GM21529 (cell line): ENCODE measurements at regions not wholly inside any gene's neighbourhood (a gene's known extent, or its start where the extent isn't known, plus 50 kb on each side); places are given as distances from the start of the nearest gene placed in this dataset.

ENCODE experiments used
- ATAC-seq: cut with Tn5 transposase; IDR thresholded peaks from one replicate; pipeline ENCODE4 v1.9.1; 2021; ENCODE audit not compliant: unreplicated experiment

GRCh38 chr7:38002689-38003088, 82.2 kb downstream of the EPDR1 start:
- ATAC-seq, result no peak

DNA sequence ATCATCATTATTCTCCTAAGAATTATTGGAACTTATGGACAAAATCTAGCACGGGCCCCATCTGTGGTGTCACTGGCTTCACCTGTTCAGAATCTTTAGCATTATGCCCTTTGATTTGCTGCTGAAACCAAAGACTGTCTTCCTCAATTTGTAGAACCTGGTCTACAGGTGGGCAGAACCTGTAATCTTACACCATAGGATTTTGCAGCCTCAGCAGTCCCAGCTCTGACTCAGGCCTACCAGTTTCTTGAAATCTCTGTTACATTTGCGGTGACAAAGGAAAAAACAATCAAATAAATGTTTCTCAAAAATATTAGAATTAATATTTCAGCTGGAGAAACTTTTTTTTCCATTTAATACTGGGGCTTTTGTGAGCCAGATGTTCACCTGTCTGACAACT, 86.1 kb downstream of the EPDR1 start:
- ATAC-seq, result no peak

GRCh38 chr7:38007096-38007495, 86.7 kb downstream of the EPDR1 start:
- ATAC-seq, result no peak

DNA sequence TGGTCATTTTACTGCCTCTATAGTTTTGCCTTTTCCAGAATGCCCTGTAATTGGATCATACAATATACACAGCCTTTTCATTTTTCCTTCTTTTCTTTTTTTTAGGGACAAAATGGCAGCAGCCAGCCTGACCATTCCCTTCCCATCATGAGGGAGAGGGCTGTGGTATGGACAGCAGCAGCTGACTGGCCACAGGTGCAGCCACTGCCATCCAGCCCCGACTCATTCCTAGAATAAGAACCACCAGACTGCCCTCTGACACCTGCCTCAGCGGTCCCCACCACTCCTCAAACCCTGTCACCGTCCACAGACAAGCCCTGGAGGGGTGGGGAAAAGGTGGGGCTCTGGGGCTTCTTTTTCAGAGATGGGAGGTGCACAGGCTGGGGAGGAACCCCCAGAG, 92.8 kb downstream of the EPDR1 start:
- ATAC-seq, result no peak

DNA sequence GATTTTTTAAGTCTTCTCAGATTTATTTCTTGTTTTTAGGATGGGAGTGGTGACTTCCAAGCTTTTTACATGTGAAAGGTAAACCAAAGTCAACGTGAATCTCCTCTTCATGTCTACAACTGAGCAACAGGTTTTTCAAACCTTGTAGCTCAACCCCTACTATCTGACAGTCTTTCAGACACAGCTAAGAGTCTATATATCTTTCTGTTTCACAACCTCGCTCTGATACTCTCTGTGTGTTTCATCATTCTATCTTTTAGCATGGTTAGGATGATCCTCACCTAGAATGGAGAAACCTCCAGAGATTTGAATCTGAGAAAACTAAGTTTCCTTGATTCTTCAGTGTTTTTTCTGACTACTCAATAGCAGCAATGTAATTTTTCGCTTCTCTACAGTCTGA, 96.1 kb downstream of the EPDR1 start:
- no peak for ATAC-seq

DNA sequence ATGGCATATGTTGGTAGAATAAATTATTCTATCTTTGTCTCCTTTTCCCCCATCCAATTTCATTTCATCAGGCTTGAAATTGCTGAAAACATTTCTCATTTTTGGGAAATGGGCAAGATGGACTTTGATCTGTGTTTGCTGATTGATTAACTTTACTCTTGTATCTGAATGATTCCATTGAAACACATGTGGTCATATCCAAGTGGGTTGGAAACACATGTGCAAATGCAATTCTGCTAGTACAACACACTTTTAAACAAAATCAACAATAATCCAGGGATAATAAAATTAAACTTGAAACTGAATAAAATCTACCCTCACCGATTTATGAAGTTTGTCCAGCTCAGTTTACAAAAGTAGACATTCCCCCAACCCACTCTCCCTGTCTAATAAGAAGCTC, 96.9 kb downstream of the EPDR1 start:
- no peak for ATAC-seq

GRCh38 chr7:38020121-38020785, 99.8 kb downstream of the EPDR1 start:
- ATAC-seq, result no peak

DNA sequence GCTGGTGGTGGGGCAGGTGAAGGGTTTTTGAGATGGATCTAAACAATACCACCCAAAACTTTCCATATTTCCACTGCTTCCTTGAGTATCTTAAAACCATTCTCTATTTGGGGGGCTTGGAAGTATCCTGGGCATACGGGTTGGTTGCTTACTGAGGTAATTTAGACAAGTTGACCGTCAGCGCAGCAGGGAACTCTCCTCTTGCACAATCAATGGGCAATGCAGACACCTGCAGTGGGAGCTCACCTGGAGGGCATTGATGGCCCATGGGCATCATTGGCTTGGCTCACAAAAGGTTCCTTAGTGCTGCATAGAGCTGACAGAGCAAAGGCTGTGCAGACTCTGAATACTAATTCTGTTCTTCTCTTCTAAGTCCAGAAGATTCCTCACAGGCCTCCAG, 101.5 kb downstream of the EPDR1 start:
- no peak for ATAC-seq

DNA sequence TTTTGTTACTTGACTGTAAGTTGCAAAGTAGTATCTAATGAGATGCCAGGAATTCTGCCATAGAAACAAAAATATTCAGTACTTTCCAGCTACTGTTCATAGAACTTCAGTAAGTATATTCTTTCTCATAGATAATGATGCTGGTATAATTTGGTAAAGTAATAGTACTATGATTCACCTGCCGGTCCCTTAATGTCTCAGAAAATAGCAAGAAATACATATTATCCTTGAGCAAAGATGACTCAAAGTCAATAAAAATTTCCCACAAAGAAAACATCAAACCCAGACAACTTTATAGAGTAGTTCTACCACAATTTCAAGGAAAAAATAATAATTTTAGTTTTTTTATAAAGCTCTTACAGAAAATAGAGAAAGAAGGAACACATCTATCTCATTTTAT, 105.4 kb downstream of the EPDR1 start:
- ATAC-seq, result no peak

- no peak for ATAC-seq
Measured at GRCh38 chr7:38027884-38028455, 107.5 kb downstream of the EPDR1 start.

GRCh38 chr7:38034062-38034908, 113.8 kb downstream of the EPDR1 start:
- no peak for ATAC-seq

DNA sequence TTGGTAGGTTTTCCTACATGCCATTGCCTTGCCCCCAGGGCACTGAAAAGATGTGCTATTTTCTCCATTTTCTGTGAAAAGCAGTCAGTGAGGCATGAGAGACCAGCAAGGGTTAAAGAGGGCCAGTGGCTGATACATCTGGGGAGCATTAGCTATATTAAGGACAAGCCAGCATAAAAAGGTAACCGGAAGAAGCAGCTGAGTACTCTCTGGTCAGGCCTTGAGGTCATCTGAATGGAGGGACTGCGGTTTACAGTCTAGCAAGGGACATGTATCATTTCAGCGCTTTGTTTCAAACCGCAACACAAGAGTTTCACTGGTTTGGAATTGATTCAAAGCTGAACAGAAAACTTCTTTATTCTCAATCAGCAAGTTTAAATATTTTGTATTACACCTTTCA, 120.4 kb downstream of the EPDR1 start:
- ATAC-seq, result no peak

- ATAC-seq, result no peak
Measured at GRCh38 chr7:38049679-38050078, 128.4 kb upstream of the STARD3NL start.

DNA sequence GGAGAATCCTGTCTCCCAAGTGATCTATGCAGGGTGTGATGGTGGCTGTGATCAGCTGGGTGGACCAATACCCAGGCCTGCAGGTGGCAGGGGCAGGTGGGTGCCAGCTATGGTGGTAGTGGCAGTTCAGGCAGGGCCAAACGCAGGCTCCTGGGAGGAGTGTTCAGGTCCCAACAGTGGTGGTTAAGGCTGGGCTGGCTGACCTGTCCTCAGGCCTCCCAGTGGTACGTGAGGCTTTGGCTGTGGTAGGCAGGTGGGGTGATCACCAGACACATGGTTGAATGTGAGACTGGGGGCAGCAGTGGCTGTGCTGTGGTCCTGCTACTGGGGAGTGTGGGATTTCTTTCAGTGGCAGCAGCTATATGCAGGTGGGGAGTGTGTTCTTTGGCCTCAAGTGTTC, 126.7 kb upstream of the STARD3NL start:
- no peak for ATAC-seq

GRCh38 chr7:38051786-38052185, 126.3 kb upstream of the STARD3NL start:
- ATAC-seq, result no peak

DNA sequence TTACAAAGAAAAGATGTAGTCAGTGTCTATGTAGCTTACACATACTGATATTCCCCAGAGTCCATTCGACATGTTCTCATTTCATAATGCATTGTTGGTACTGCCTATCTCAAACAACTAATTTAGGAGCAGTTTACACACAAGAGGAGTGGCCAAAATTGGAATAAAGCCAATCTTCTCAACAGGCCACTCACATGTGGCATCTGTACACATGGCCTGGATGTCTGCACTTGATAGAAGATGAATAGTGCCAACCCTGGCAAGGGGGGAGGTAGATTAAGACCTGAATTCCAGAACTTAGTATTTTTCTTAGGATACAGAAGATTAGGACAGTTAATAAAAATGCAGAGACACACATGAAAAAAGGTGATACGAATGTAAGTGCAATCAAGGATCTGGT, 125.3 kb upstream of the STARD3NL start:
- no peak for ATAC-seq

- ATAC-seq, result no peak
Measured at GRCh38 chr7:38054199-38054598, 123.8 kb upstream of the STARD3NL start.

GRCh38 chr7:38057829-38058228, 120.2 kb upstream of the STARD3NL start:
- no peak for ATAC-seq

DNA sequence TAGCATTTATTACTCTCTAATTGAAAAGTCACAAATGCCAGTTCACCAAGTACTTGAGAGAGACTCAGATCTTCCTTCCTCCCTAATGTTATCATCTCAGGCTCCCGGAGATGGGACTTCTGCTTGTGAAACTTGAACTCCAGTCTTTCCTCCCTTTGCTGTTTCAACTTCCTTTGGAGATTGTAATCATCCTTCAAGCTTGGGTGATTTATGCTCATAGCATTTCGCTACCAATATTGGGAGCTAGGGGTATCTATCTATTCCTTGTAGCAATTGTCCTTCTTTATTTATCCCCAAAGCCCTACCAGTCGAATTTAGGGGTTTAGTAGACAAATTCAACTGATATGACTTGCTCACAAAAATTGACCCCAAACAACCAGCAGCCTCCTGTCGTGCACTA, 117.9 kb upstream of the STARD3NL start:
- ATAC-seq, result no peak

- no peak for ATAC-seq
Measured at GRCh38 chr7:38060637-38061036, 117.4 kb upstream of the STARD3NL start.

GRCh38 chr7:38066391-38066790, 111.7 kb upstream of the STARD3NL start:
- no peak for ATAC-seq

GRCh38 chr7:38068461-38068860, 109.6 kb upstream of the STARD3NL start:
- ATAC-seq, result no peak
